BJ (cell line): ENCODE measurements at regions not wholly inside any gene's neighbourhood (a gene's known extent, or its start where the extent isn't known, plus 50 kb on each side); places are given as distances from the start of the nearest gene placed in this dataset.

Experiments
- CTCF ChIA-PET: fragments of 350-600 bp; formaldehyde crosslinking; extraction: SDS; loops from one replicate; lab custom pipeline; 2021; ENCODE audit warnings: antibody characterized with exemption, inconsistent platforms; lab: Yijun Ruan, JAX
- POLR2A ChIA-PET: fragments of 300-600 bp; sonication (Branson Sonifier 250); formaldehyde crosslinking; extraction: SDS; loops from one replicate; lab custom pipeline; 2021; ENCODE audit warnings: antibody characterized with exemption; lab: Charles Lee
- DNase-seq: peaks from one replicate; pipeline ENCODE4 v3.0.0-alpha.2; 2011; ENCODE audit warnings: low read depth
- H3K27me3 ChIP-seq: 2 replicates; pipeline ENCODE4 v1.6.0; 2011; ENCODE audit warnings: low read length; ENCODE audit not compliant: control insufficient read depth, insufficient read depth
- H3K36me3 ChIP-seq: 2 replicates; pipeline ENCODE4 v1.5.1; 2011; ENCODE audit warnings: low read length; ENCODE audit not compliant: control insufficient read depth, insufficient read depth
- H3K4me3 ChIP-seq: 2 replicates; pipeline ENCODE4 v1.5.1; 2011; ENCODE audit warnings: low read depth, mild to moderate bottlenecking, control low read depth, low read length
- CTCF ChIP-seq: IDR thresholded peaks from 2 replicates; pipeline ENCODE4 v1.5.1; 2011; ENCODE audit warnings: low read depth, mild to moderate bottlenecking, control low read depth, inconsistent platforms, low read length, moderate library complexity; ENCODE audit not compliant: insufficient read depth

DNA sequence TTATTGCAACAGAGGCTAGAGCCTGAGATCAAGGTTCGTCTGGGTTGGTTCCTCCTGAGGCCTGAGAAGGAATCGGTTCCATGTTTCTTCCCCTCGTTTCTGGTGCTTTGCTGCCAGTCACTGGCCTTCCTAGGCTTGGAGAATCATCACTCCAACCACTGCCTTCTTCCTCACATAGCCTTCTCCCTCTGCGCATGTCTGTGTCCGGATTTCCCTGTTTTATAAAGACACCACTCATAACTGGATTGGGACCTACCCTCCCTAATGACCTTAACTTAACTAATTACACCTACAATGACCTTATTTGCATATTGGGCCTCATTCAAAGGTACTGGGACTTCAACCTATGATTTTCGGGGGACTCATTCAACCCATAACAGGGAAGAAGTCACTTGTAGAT lies 119.8 kb upstream of the CCDC68 start:
- DNase-seq = no peak
- POLR2A ChIA-PET = no interaction called here
- CTCF ChIA-PET = interaction anchor here (0.8 kb wide), 1 partner anchor 45 kb away, joined by 3 read pairs; no protein-coding TSS in a partner anchor
- no peak for TF ChIP-seq CTCF
- H3K36me3 ChIP-seq = no peaks in the 10 kb centered on the region
- no peak overlapping the region for H3K4me3 ChIP-seq
- H3K27me3 ChIP-seq = peaks cover 4% of the 10 kb centered on the region; the same call in 1 of the 2 replicates

DNA sequence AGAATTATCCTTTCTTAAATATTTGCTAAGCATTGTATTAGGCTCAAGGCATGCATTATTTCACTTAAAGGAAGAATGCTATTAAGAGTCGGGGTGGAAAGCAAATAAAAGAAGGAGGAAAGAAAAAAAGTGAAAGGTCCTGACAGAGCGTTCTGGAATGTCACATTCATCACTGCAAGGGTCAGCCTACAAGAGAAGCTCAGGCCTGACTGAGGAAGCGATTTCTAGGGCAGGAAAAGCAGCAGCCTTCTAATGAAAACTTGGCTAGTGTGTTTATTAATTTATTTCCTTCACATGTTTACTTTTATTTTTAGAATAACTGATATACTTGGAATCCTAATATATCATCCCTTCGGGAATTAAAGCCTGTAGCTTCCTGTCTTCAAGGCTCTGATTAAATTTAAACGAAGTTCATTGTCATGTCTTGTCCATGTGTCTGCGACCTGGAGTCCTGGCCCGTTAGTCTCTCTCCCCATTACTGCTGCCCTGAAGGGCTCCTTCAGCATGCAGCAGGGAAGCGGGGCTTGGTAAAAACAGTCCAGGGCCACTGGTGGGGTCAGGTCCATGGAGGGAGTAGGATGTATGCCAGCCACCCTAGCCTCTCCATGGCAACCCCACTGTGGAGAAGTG lies 119.2 kb upstream of the CCDC68 start:
- CTCF ChIA-PET = no interaction called here
- Histone ChIP-seq H3K27me3 (peaks cover 1% of the 10 kb centered on the region; the same call in 1 of the 2 replicates), H3K4me3 (no peak overlapping the region), H3K36me3 (no peaks in the 10 kb centered on the region)
- no peak for TF ChIP-seq CTCF
- DNase-seq = no peak
- POLR2A ChIA-PET = no interaction called here

DNA sequence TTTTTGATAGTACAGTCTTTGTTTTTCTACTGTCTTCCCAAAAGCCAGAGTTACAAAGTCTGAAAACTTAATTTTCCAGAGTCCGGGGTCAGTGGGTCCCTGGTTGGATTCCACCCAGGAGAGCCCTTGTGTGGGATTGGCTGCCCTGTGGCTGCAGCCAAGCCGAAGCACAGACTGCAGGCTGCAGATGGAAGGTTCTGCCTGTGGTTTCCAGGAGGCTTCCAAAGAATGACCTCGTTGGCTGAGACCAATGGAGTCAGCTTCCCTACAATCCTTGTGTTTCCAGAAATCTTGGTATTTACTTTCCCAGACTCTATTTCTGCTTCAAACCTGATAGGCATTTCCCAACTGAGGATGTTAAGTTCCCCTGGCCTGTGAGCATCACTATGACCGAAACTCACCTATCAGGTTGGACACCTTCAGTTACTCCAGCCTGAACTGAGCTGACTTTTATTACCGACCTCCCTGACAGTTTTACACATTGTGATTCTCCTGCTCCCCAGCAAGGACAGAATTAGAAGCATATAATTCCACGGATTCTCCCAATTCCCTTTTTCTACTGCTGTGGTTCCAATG lies 117.5 kb upstream of the CCDC68 start:
- TF ChIP-seq CTCF = no peak
- CTCF ChIA-PET = no interaction called here
- no peak overlapping the region for H3K4me3 ChIP-seq
- DNase-seq = no peak
- POLR2A ChIA-PET = no interaction called here
- H3K27me3 ChIP-seq = peaks cover 1% of the 10 kb centered on the region; the same call in 1 of the 2 replicates
- H3K36me3 ChIP-seq = no peaks in the 10 kb centered on the region

GRCh38 chr18:55073834-55074233 lies 114.6 kb upstream of the CCDC68 start:
- H3K36me3 ChIP-seq = no peaks in the 10 kb centered on the region
- TF ChIP-seq CTCF = no peak
- CTCF ChIA-PET = no interaction called here
- POLR2A ChIA-PET = no interaction called here
- DNase-seq = no peak
- H3K27me3 ChIP-seq = peaks cover 6% of the 10 kb centered on the region; the same call in 1 of the 2 replicates
- no peak overlapping the region for H3K4me3 ChIP-seq

DNA sequence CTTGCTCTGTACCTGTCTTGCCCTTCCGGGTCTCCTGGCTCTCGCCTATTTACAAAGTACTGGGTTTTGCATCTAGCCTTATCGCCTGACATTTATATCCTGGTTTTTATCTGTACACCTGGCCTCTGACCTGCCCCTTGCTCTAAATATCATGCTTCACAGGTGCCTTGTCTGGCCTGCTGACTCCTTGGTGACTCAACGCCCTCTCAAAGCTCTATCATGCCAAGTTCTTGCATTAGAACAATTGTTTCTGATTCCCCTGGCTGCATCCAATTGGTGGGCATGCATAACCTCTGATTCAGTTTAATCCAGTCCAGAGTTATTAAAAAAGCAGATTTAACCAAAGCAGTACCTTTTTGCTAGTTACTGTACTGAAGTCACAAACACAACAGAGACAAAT lies 113.9 kb upstream of the CCDC68 start:
- no peak overlapping the region for H3K4me3 ChIP-seq
- no peaks in the 10 kb centered on the region for H3K36me3 ChIP-seq
- ChIA-PET POLR2A (no interaction called here), CTCF (no interaction called here)
- peaks cover 6% of the 10 kb centered on the region; the same call in 1 of the 2 replicates for H3K27me3 ChIP-seq
- no peak for TF ChIP-seq CTCF
- DNase-seq = no peak
